PC-9 (cell line): ENCODE measurements at regions not wholly inside any gene's neighbourhood (a gene's known extent, or its start where the extent isn't known, plus 50 kb on each side); places are given as distances from the start of the nearest gene placed in this dataset.

ENCODE experiments used
- CTCF ChIP-seq: fragments of 200-600 bp; sonication (generic); conservative IDR thresholded peaks from 2 replicates; pipeline ENCODE4 v1.6.1; 2017; ENCODE audit warnings: mixed run types, antibody characterized with exemption, mild to moderate bottlenecking, moderate library complexity
- EZH2 ChIP-seq: fragments of 200-600 bp; sonication (generic); IDR thresholded peaks from 2 replicates; pipeline ENCODE4 v1.8.0; 2017; ENCODE audit warnings: antibody characterized with exemption, low read depth

GRCh38 chr7:55657654-55658053, 85.4 kb upstream of the VOPP1 start:
- TF ChIP-seq EZH2 (no peak), CTCF (no peak)
